ENCODE measurements at regions not wholly inside any gene's neighbourhood (a gene's known extent, or its start where the extent isn't known, plus 50 kb on each side); places are given as distances from the start of the nearest gene placed in this dataset.

GRCh38 chr1:105516068-105516467 lies 1540.4 kb upstream of the PRMT6 start:
- no peak overlapping the region for H3K4me3 ChIP-seq (replicated peaks in 1 of 3; ENCODE audit: insufficient read depth in 1 of 3, low read depth in 1 of 3, low read length in 3 of 3)
- intact Hi-C loops (cut with micrococcal nuclease) (no loop called here), dilution Hi-C loops (cut with MboI; ENCODE audit: extremely low pct_ligation_motif_present, low sequenced_read_pairs) (no loop called here)
- ChIA-PET POLR2A (no interaction called here), CTCF (no interaction called here)
- no peaks in the 10 kb centered on the region for H3K4me1 ChIP-seq (ENCODE audit: control insufficient read depth, extremely low read depth, insufficient read depth, low read length)
- no peaks in the 10 kb centered on the region for H3K9me3 ChIP-seq (replicated peaks; ENCODE audit: control insufficient read depth, insufficient read depth, low read length)
- H3K27me3 ChIP-seq (ENCODE audit: control insufficient read depth in 2 of 2, insufficient read depth in 2 of 2, low read length in 2 of 2) = no peaks in the 10 kb centered on the region
- DNase-seq (ENCODE audit: low read depth, low spot score) = no peak
- H3K9ac ChIP-seq (replicated peaks; ENCODE audit: extremely low read depth, insufficient read depth, low read length) = no peak overlapping the region
- H3K79me2 ChIP-seq (ENCODE audit: control insufficient read depth, insufficient read depth, low read length) = no peaks in the 10 kb centered on the region
- BruUV-seq (replicated peaks) = no TSS peak
- FAIRE-seq = no peak
- no peak overlapping the region for H3K4me2 ChIP-seq (ENCODE audit: insufficient read depth, low read length)
- no peaks in the 10 kb centered on the region for H4K20me1 ChIP-seq (replicated peaks; ENCODE audit: control insufficient read depth, extremely low read depth, insufficient read depth, low read length)
- TF ChIP-seq MAX (IDR thresholded peaks at IDR 0.05; ENCODE audit: insufficient read depth, insufficient read length) (no peak), GATA2 (IDR thresholded peaks at IDR 0.05; ENCODE audit: insufficient read depth, insufficient read length, low read depth, low read length) (no peak), EZH2 (IDR thresholded peaks at IDR 0.05; ENCODE audit: borderline replicate concordance, low read depth, low read length, severe bottlenecking) (no peak), POLR2AphosphoS5 (IDR thresholded peaks at IDR 0.05; ENCODE audit: insufficient read depth, low read depth, low read length) (no peak)
- no peak overlapping the region for H3K27ac ChIP-seq (ENCODE audit: insufficient read depth, low read depth, low read length)
- no peaks in the 10 kb centered on the region for H3K9me1 ChIP-seq (replicated peaks; ENCODE audit: control insufficient read depth, extremely low read depth, insufficient read depth, low read length)
- H2AFZ ChIP-seq (ENCODE audit: low read depth, low read length) = no peak overlapping the region
- H3K36me3 ChIP-seq (ENCODE audit: control insufficient read depth in 2 of 2, extremely low read depth in 1 of 2, insufficient read depth in 2 of 2, low read length in 2 of 2) = no peaks in the 10 kb centered on the region

GRCh38 chr1:105533996-105534395 lies 1522.5 kb upstream of the PRMT6 start:
- Histone ChIP-seq H3K4me2 (ENCODE audit: insufficient read depth, low read length) (no peak overlapping the region), H4K20me1 (replicated peaks; ENCODE audit: control insufficient read depth, extremely low read depth, insufficient read depth, low read length) (no peaks in the 10 kb centered on the region), H3K9ac (replicated peaks; ENCODE audit: extremely low read depth, insufficient read depth, low read length) (no peak overlapping the region), H3K4me1 (ENCODE audit: control insufficient read depth, extremely low read depth, insufficient read depth, low read length) (no peaks in the 10 kb centered on the region), H3K27ac (ENCODE audit: insufficient read depth, low read depth, low read length) (no peak overlapping the region), H3K36me3 (ENCODE audit: control insufficient read depth in 2 of 2, extremely low read depth in 1 of 2, insufficient read depth in 2 of 2, low read length in 2 of 2) (no peaks in the 10 kb centered on the region), H2AFZ (ENCODE audit: low read depth, low read length) (no peak overlapping the region), H3K27me3 (ENCODE audit: control insufficient read depth in 2 of 2, insufficient read depth in 2 of 2, low read length in 2 of 2) (no peaks in the 10 kb centered on the region), H3K4me3 (replicated peaks in 1 of 3; ENCODE audit: insufficient read depth in 1 of 3, low read depth in 1 of 3, low read length in 3 of 3) (no peak overlapping the region), H3K9me3 (replicated peaks; ENCODE audit: control insufficient read depth, insufficient read depth, low read length) (no peaks in the 10 kb centered on the region), H3K79me2 (ENCODE audit: control insufficient read depth, insufficient read depth, low read length) (no peaks in the 10 kb centered on the region), H3K9me1 (replicated peaks; ENCODE audit: control insufficient read depth, extremely low read depth, insufficient read depth, low read length) (no peaks in the 10 kb centered on the region)
- no peak for TF ChIP-seq JUN (IDR thresholded peaks at IDR 0.05; ENCODE audit: borderline replicate concordance, insufficient read depth, insufficient read length, low read depth)
- TF ChIP-seq, protein P1, sequence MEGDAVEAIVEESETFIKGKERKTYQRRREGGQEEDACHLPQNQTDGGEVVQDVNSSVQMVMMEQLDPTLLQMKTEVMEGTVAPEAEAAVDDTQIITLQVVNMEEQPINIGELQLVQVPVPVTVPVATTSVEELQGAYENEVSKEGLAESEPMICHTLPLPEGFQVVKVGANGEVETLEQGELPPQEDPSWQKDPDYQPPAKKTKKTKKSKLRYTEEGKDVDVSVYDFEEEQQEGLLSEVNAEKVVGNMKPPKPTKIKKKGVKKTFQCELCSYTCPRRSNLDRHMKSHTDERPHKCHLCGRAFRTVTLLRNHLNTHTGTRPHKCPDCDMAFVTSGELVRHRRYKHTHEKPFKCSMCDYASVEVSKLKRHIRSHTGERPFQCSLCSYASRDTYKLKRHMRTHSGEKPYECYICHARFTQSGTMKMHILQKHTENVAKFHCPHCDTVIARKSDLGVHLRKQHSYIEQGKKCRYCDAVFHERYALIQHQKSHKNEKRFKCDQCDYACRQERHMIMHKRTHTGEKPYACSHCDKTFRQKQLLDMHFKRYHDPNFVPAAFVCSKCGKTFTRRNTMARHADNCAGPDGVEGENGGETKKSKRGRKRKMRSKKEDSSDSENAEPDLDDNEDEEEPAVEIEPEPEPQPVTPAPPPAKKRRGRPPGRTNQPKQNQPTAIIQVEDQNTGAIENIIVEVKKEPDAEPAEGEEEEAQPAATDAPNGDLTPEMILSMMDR (IDR thresholded peaks at IDR 0.05; ENCODE audit: extremely low read depth in 1 of 2, insufficient read depth in 1 of 2, low read depth in 1 of 2, low read length in 2 of 2) = no peak
- no peak for TF ChIP-seq MYC (IDR thresholded peaks at IDR 0.05; ENCODE audit: low read depth, low read length)
- no peak for TF ChIP-seq MAX (IDR thresholded peaks at IDR 0.05; ENCODE audit: insufficient read depth, insufficient read length)
- TF ChIP-seq GATA2 (IDR thresholded peaks at IDR 0.05; ENCODE audit: insufficient read depth, insufficient read length, low read depth, low read length) = no peak
- no peak for TF ChIP-seq EZH2 (IDR thresholded peaks at IDR 0.05; ENCODE audit: borderline replicate concordance, low read depth, low read length, severe bottlenecking)
- no peak for TF ChIP-seq POLR2A (IDR thresholded peaks at IDR 0.05; ENCODE audit: low read depth, low read length)
- no peak for TF ChIP-seq FOS (IDR thresholded peaks at IDR 0.05; ENCODE audit: borderline replicate concordance, insufficient read depth, low read length)
- TF ChIP-seq POLR2AphosphoS5 (IDR thresholded peaks at IDR 0.05; ENCODE audit: insufficient read depth, low read depth, low read length) = no peak
- intact Hi-C loops (cut with micrococcal nuclease) = no loop called here
- CTCF ChIA-PET = no interaction called here
- no TSS peak for BruUV-seq (replicated peaks)
- FAIRE-seq (no peak), DNase-seq (ENCODE audit: low read depth, low spot score) (no peak)
- dilution Hi-C loops (cut with MboI; ENCODE audit: extremely low pct_ligation_motif_present, low sequenced_read_pairs) = no loop called here
- POLR2A ChIA-PET = no interaction called here

Data from endothelial cell of umbilical vein (primary cell).